ENCODE measurements at regions not wholly inside any gene's neighbourhood (a gene's known extent, or its start where the extent isn't known, plus 50 kb on each side); places are given as distances from the start of the nearest gene placed in this dataset.
"Not testable (repeated sequence)": the region's sequence is repeated elsewhere in the genome, so short reads cannot be mapped to it uniquely, and the experiment has no call there.

DNA sequence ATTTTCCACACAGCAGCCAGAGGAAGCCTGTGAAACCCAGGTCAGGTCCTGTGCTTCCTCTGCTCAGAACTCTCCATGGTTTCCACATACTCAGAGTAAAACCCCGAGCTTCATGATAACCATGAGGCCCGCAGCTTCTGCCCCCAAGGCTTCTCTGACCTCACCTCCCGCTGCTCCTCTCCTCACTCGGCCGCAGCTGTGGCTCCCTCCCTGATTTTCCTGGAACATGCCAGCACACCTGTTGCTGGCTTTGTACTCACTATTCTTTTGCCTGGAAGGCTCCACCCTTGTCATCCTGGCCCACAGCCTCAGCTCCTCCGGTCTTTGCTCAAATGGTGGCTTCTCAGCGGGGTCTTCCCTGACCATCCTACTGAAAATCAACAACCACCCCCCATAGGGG is 341.7 kb downstream of the PREX1 start:
- H3K9me3 ChIP-seq (ENCODE audit: low read depth, low read length), result no peaks in the 10 kb centered on the region
- H3K36me3 ChIP-seq (ENCODE audit: insufficient read depth, low read length), result no peaks in the 10 kb centered on the region
- H2AFZ ChIP-seq (ENCODE audit: low read length), result no peak overlapping the region
- TF ChIP-seq CTCF (IDR thresholded peaks at IDR 0.05; ENCODE audit: extremely low read depth, low read depth, low read length), result no peak
- no peaks in the 10 kb centered on the region for H3K4me1 ChIP-seq (ENCODE audit: insufficient read depth, low read length)
- peaks cover 11% of the 10 kb centered on the region for H3K27me3 ChIP-seq (ENCODE audit: insufficient read depth, low read length)
- H3K4me2 ChIP-seq (ENCODE audit: insufficient read depth, low read length), result no peak overlapping the region
- no peaks in the 10 kb centered on the region for H3K79me2 ChIP-seq (ENCODE audit: insufficient read depth, low read length)
- no peaks in the 10 kb centered on the region for H4K20me1 ChIP-seq (ENCODE audit: insufficient read depth, low read length)
- H3K4me3 ChIP-seq (ENCODE audit: insufficient read depth, low read length), result no peak overlapping the region
- no peak overlapping the region for H3K27ac ChIP-seq (ENCODE audit: low read depth, low read length)
- DNase-seq (ENCODE audit: insufficient read length, low spot score, missing footprints), result no peak

GRCh38 chr20:48485153-48485552 is 342.6 kb downstream of the PREX1 start:
- not testable (repeated sequence) for H3K9me3 ChIP-seq (ENCODE audit: low read depth, low read length); H2AFZ ChIP-seq (ENCODE audit: low read length); H3K4me1 ChIP-seq (ENCODE audit: insufficient read depth, low read length); DNase-seq (ENCODE audit: insufficient read length, low spot score, missing footprints); H3K79me2 ChIP-seq (ENCODE audit: insufficient read depth, low read length); H3K4me2 ChIP-seq (ENCODE audit: insufficient read depth, low read length); H3K4me3 ChIP-seq (ENCODE audit: insufficient read depth, low read length); H4K20me1 ChIP-seq (ENCODE audit: insufficient read depth, low read length); H3K27ac ChIP-seq (ENCODE audit: low read depth, low read length); H3K36me3 ChIP-seq (ENCODE audit: insufficient read depth, low read length)
- peaks cover 20% of the 10 kb centered on the region for H3K27me3 ChIP-seq (ENCODE audit: insufficient read depth, low read length)

DNA sequence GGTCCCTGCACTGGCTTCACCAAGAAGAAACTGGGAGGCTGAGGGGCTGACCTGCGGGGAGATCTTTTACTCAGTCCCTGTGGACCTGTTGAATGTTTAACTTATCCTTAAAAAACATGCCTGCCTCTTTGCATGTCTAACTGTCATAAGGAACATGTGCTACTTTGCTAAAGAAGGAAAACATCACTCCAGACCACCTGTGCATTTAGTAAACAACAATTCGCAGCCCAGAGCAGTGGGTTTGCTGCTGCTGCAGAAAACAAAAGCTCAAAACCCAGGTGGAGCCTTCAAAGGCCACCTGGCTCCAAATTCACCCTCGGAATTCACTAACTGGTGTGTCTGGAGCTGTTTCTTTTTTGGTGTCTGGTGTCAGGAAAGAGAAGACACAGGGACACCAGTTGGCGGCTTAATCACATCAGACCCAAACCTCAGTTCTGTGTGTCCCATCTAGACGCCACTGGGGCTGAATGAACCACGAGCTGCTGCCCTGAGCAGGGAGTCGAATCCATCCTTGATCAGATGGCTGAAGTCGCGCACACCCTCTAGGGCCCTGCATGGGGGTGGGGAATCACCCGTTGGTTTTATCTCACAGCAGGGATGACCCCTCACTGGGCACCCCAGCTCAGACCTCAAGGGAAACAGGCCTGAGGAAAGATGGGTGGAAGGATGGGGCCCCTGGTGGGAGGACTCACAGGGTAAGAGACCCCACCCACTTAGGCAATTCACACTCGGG is 344.3 kb downstream of the PREX1 start:
- Histone ChIP-seq H4K20me1 (ENCODE audit: insufficient read depth, low read length) (no peaks in the 10 kb centered on the region), H3K4me2 (ENCODE audit: insufficient read depth, low read length) (no peak overlapping the region), H3K9me3 (ENCODE audit: low read depth, low read length) (no peaks in the 10 kb centered on the region), H3K4me3 (ENCODE audit: insufficient read depth, low read length) (no peak overlapping the region), H3K79me2 (ENCODE audit: insufficient read depth, low read length) (no peaks in the 10 kb centered on the region), H3K4me1 (ENCODE audit: insufficient read depth, low read length) (no peaks in the 10 kb centered on the region), H3K36me3 (ENCODE audit: insufficient read depth, low read length) (no peaks in the 10 kb centered on the region), H3K27me3 (ENCODE audit: insufficient read depth, low read length) (peaks cover 30% of the 10 kb centered on the region), H3K27ac (ENCODE audit: low read depth, low read length) (no peak overlapping the region), H2AFZ (ENCODE audit: low read length) (no peak overlapping the region)
- no peak for DNase-seq (ENCODE audit: insufficient read length, low spot score, missing footprints)
- no peak for TF ChIP-seq CTCF (IDR thresholded peaks at IDR 0.05; ENCODE audit: extremely low read depth, low read depth, low read length)

GRCh38 chr20:48482790-48483189 is 345.0 kb downstream of the PREX1 start:
- no peak overlapping the region for H2AFZ ChIP-seq (ENCODE audit: low read length)
- H3K27me3 ChIP-seq (ENCODE audit: insufficient read depth, low read length), result peaks cover 30% of the 10 kb centered on the region
- H3K9me3 ChIP-seq (ENCODE audit: low read depth, low read length), result no peaks in the 10 kb centered on the region
- H3K36me3 ChIP-seq (ENCODE audit: insufficient read depth, low read length), result no peaks in the 10 kb centered on the region
- no peak overlapping the region for H3K27ac ChIP-seq (ENCODE audit: low read depth, low read length)
- H4K20me1 ChIP-seq (ENCODE audit: insufficient read depth, low read length), result no peaks in the 10 kb centered on the region
- no peak for TF ChIP-seq CTCF (IDR thresholded peaks at IDR 0.05; ENCODE audit: extremely low read depth, low read depth, low read length)
- H3K4me2 ChIP-seq (ENCODE audit: insufficient read depth, low read length), result no peak overlapping the region
- DNase-seq (ENCODE audit: insufficient read length, low spot score, missing footprints), result no peak
- H3K4me3 ChIP-seq (ENCODE audit: insufficient read depth, low read length), result no peak overlapping the region
- H3K79me2 ChIP-seq (ENCODE audit: insufficient read depth, low read length), result no peaks in the 10 kb centered on the region
- no peaks in the 10 kb centered on the region for H3K4me1 ChIP-seq (ENCODE audit: insufficient read depth, low read length)

Measured in osteoblast (primary cell).